Natural killer cell (primary cell): ENCODE measurements at regions not wholly inside any gene's neighbourhood (a gene's known extent, or its start where the extent isn't known, plus 50 kb on each side); places are given as distances from the start of the nearest gene placed in this dataset.

Experiments
- ATAC-seq, 3 donors: fragments of 150-1000 bp in 2 of 3; fragments of 200-7000 bp in 1 of 3; cut with Tn5 transposase; 1 replicate in 1 of 3; 2 replicates in 2 of 3; pipeline ENCODE4 v1.10.0; 2021; ENCODE audit warnings: mild to moderate bottlenecking in 2 of 3, moderate library complexity in 2 of 3
- DNase-seq, 2 donors: peaks; one replicate each; pipeline versions ENCODE4 v3.0.0 to v3.0.0-alpha.2; 2013 to 2021; ENCODE audit warnings: mixed read lengths in 1 of 2
- H3K27ac ChIP-seq: one replicate; pipeline ENCODE4 v1.5.1; 2013; ENCODE audit warnings: mild to moderate bottlenecking, low read length
- H3K27me3 ChIP-seq: one replicate; pipeline ENCODE4 v1.6.1; 2013; ENCODE audit warnings: low read length; ENCODE audit not compliant: control insufficient read depth, insufficient read depth
- H3K36me3 ChIP-seq: one replicate; pipeline ENCODE4 v1.6.1; 2013; ENCODE audit warnings: low read length; ENCODE audit not compliant: control insufficient read depth, insufficient read depth
- H3K4me1 ChIP-seq: one replicate; pipeline ENCODE4 v1.6.1; 2013; ENCODE audit warnings: low read length; ENCODE audit not compliant: control insufficient read depth, insufficient read depth
- H3K4me3 ChIP-seq: one replicate; pipeline ENCODE4 v1.5.1; 2013; ENCODE audit warnings: low read length
- H3K9me3 ChIP-seq: one replicate; pipeline ENCODE4 v1.6.1; 2013; ENCODE audit warnings: low read length; ENCODE audit not compliant: control insufficient read depth, insufficient read depth
- H3K27ac Mint-ChIP-seq, 2 donors: one replicate each; pipeline ENCODE4 v1.8.0; 2022; ENCODE audit warnings: mild to moderate bottlenecking in 2 of 2, mixed read lengths in 2 of 2, moderate library complexity in 1 of 2
- H3K27me3 Mint-ChIP-seq, 2 donors: one replicate each; pipeline ENCODE4 v1.8.0; 2022; ENCODE audit warnings: low read depth in 2 of 2, mixed read lengths in 2 of 2
- H3K36me3 Mint-ChIP-seq: one replicate; pipeline ENCODE4 v1.8.0; 2022; ENCODE audit warnings: mixed read lengths
- H3K4me1 Mint-ChIP-seq, 2 donors: one replicate each; pipeline ENCODE4 v1.8.0; 2022; ENCODE audit warnings: mixed read lengths in 2 of 2
- H3K4me3 Mint-ChIP-seq: one replicate; pipeline ENCODE4 v1.8.0; 2022; ENCODE audit warnings: mild to moderate bottlenecking, moderate library complexity, mixed read lengths
- H3K9me3 Mint-ChIP-seq, 2 donors: one replicate each; pipeline ENCODE4 v1.8.0; 2022; ENCODE audit warnings: mixed read lengths in 2 of 2
- CTCF ChIP-seq: fragments of 200-600 bp; IDR thresholded peaks from one replicate; pipeline ENCODE4 v1.8.0; 2022; ENCODE audit warnings: antibody characterized with exemption
- WGBS: methylation state at CpG from one replicate; pipeline ENCODE4 v1.1.7; 2013; ENCODE audit warnings: missing lambda C conversion rate; ENCODE audit not compliant: insufficient coverage; 5-methylcytosine and 5-hydroxymethylcytosine counted together
- intact Hi-C: fragments of 100-400 bp; cut with micrococcal nuclease; formaldehyde crosslinking; loops from one replicate; pipeline ENCODE4 v1.14.2; 2022

GRCh38 chr1:208374391-208374941, 130.3 kb upstream of the PLXNA2 start:
- no peak overlapping the region for H3K27ac Mint-ChIP-seq
- H3K36me3 Mint-ChIP-seq, result no peaks in the 10 kb centered on the region
- Histone ChIP-seq H3K27ac (no peak overlapping the region), H3K9me3 (no peaks in the 10 kb centered on the region), H3K4me1 (no peaks in the 10 kb centered on the region), H3K36me3 (no peaks in the 10 kb centered on the region), H3K4me3 (no peak overlapping the region), H3K27me3 (no peaks in the 10 kb centered on the region)
- ATAC-seq (no peak), DNase-seq (no peak)
- no peak overlapping the region for H3K4me3 Mint-ChIP-seq
- WGBS, result 94% methylated on average over 5 of the region's 6 CpGs
- TF ChIP-seq CTCF, result no peak
- no peaks in the 10 kb centered on the region for H3K4me1 Mint-ChIP-seq
- H3K9me3 Mint-ChIP-seq, result no peaks in the 10 kb centered on the region
- intact Hi-C loops, result no loop called here
- peaks cover 0 to 6% of the 10 kb centered on the region in 2 donors for H3K27me3 Mint-ChIP-seq

GRCh38 chr1:208381481-208381880, 137.3 kb upstream of the PLXNA2 start:
- WGBS, result 42% methylated on average over 1 of the region's 1 CpG
- Histone ChIP-seq H3K36me3 (no peaks in the 10 kb centered on the region), H3K27me3 (no peaks in the 10 kb centered on the region), H3K4me3 (no peak overlapping the region), H3K9me3 (no peaks in the 10 kb centered on the region), H3K4me1 (no peaks in the 10 kb centered on the region), H3K27ac (no peak overlapping the region)
- no peak for TF ChIP-seq CTCF
- no peak for DNase-seq
- H3K4me3 Mint-ChIP-seq, result no peak overlapping the region
- H3K36me3 Mint-ChIP-seq, result no peaks in the 10 kb centered on the region
- ATAC-seq, result no peak
- no peak overlapping the region for H3K27ac Mint-ChIP-seq
- H3K9me3 Mint-ChIP-seq, result no peaks in the 10 kb centered on the region
- H3K27me3 Mint-ChIP-seq, result peaks cover 0 to 6% of the 10 kb centered on the region in 2 donors
- H3K4me1 Mint-ChIP-seq, result no peaks in the 10 kb centered on the region
- intact Hi-C loops, result no loop called here

- no peaks in the 10 kb centered on the region for H3K4me1 ChIP-seq
- no peaks in the 10 kb centered on the region for H3K9me3 ChIP-seq
- H3K27me3 ChIP-seq, result no peaks in the 10 kb centered on the region
- H3K36me3 ChIP-seq, result no peaks in the 10 kb centered on the region
- ATAC-seq, result no peak
- DNase-seq, result no peak
- H3K4me3 ChIP-seq, result no peak overlapping the region
- H3K27ac Mint-ChIP-seq, result no peak overlapping the region
- 75% methylated on average over 9 of the region's 9 CpGs for WGBS
- H3K27ac ChIP-seq, result no peak overlapping the region
- no peaks in the 10 kb centered on the region for H3K36me3 Mint-ChIP-seq
- no peaks in the 10 kb centered on the region for H3K4me1 Mint-ChIP-seq
- no peaks in the 10 kb centered on the region for H3K9me3 Mint-ChIP-seq
- no peak for TF ChIP-seq CTCF
- no peak overlapping the region for H3K4me3 Mint-ChIP-seq
- peaks cover 0 to 8% of the 10 kb centered on the region in 2 donors for H3K27me3 Mint-ChIP-seq
- intact Hi-C loops, result no loop called here
Measured at GRCh38 chr1:208387908-208388811, 144.0 kb upstream of the PLXNA2 start.
